GM23338 (cell line): ENCODE measurements at regions not wholly inside any gene's neighbourhood (a gene's known extent, or its start where the extent isn't known, plus 50 kb on each side); places are given as distances from the start of the nearest gene placed in this dataset.

ENCODE experiments used
- ATAC-seq: fragments of 200-7000 bp; cut with Tn5 transposase; 3 replicates; pipeline ENCODE4 v1.9.1; 2020
- DNase-seq: peaks from one replicate; pipeline ENCODE4 v3.0.0-alpha.2; 2015; ENCODE audit warnings: low spot score
- H2AFZ ChIP-seq: fragments of 200-600 bp; sonication (generic); 2 replicates; pipeline ENCODE4 v1.8.0; 2016; ENCODE audit warnings: antibody characterized with exemption, mild to moderate bottlenecking, moderate library complexity
- H3F3A ChIP-seq: fragments of 200-600 bp; sonication (generic); replicated peaks from 2 replicates; pipeline ENCODE4 v1.8.0; 2017; ENCODE audit warnings: antibody characterized with exemption, mixed run types, low read depth
- H3K27ac ChIP-seq: fragments of 200-600 bp; sonication (generic); 2 replicates; pipeline ENCODE4 v1.6.1; 2016; ENCODE audit warnings: low read depth
- H3K27me3 ChIP-seq: fragments of 200-600 bp; sonication (generic); 2 replicates; pipeline ENCODE4 v1.8.0; 2016; ENCODE audit warnings: mild to moderate bottlenecking, mixed run types, moderate library complexity; ENCODE audit not compliant: insufficient read depth
- H3K36me3 ChIP-seq: fragments of 200-600 bp; sonication (generic); 2 replicates; pipeline ENCODE4 v1.8.0; 2016; ENCODE audit warnings: mild to moderate bottlenecking; ENCODE audit not compliant: insufficient read depth
- H3K4me1 ChIP-seq: fragments of 200-600 bp; sonication (generic); 2 replicates; pipeline ENCODE4 v1.8.0; 2016; ENCODE audit warnings: mild to moderate bottlenecking, moderate library complexity; ENCODE audit not compliant: insufficient read depth
- H3K4me2 ChIP-seq: fragments of 200-600 bp; sonication (generic); 2 replicates; pipeline ENCODE4 v1.7.1; 2017; ENCODE audit warnings: mixed run types
- H3K4me3 ChIP-seq: fragments of 200-600 bp; sonication (generic); 2 replicates; pipeline ENCODE4 v1.6.1; 2016; ENCODE audit warnings: mixed run types
- H3K79me2 ChIP-seq: fragments of 200-600 bp; sonication (generic); replicated peaks from 2 replicates; pipeline ENCODE4 v1.8.0; 2017; ENCODE audit warnings: mild to moderate bottlenecking; ENCODE audit not compliant: insufficient read depth
- H3K9me2 ChIP-seq: fragments of 200-600 bp; sonication (generic); 2 replicates; pipeline ENCODE4 v1.8.0; 2017; ENCODE audit not compliant: insufficient read depth
- H4K20me1 ChIP-seq: fragments of 200-600 bp; sonication (generic); replicated peaks from 2 replicates; pipeline ENCODE4 v1.8.0; 2017; ENCODE audit warnings: mild to moderate bottlenecking; ENCODE audit not compliant: insufficient read depth
- H3K27ac Mint-ChIP-seq: 2 replicates; pipeline ENCODE4 v1.8.0; 2020; ENCODE audit warnings: inconsistent platforms, mild to moderate bottlenecking, moderate library complexity, mixed read lengths
- H3K27me3 Mint-ChIP-seq: 3 replicates; pipeline ENCODE4 v1.8.0; 2022; ENCODE audit warnings: low read depth, mild to moderate bottlenecking, moderate library complexity, mixed read lengths, inconsistent platforms; ENCODE audit not compliant: insufficient read depth, poor library complexity
- H3K36me3 Mint-ChIP-seq: 3 replicates; pipeline ENCODE4 v1.8.0; 2021; ENCODE audit warnings: low read depth, mild to moderate bottlenecking, inconsistent platforms, moderate library complexity, mixed read lengths
- H3K4me1 Mint-ChIP-seq: 3 replicates; pipeline ENCODE4 v1.8.0; 2020; ENCODE audit warnings: mild to moderate bottlenecking, inconsistent platforms, mixed read lengths
- H3K4me3 Mint-ChIP-seq: 3 replicates; pipeline ENCODE4 v1.8.0; 2021; ENCODE audit warnings: moderate library complexity, mild to moderate bottlenecking, inconsistent platforms, mixed read lengths
- H3K9me3 Mint-ChIP-seq: 3 replicates; pipeline ENCODE4 v1.8.0; 2020; ENCODE audit warnings: moderate library complexity, mild to moderate bottlenecking, inconsistent platforms, mixed read lengths
- CREB1 ChIP-seq: fragments of 250-450 bp; sonication (Bioruptor Pico); IDR thresholded peaks from 2 replicates; pipeline ENCODE4 v1.5.0; 2020; ENCODE audit warnings: low read depth, mild to moderate bottlenecking, moderate library complexity
- EZH2phosphoT487 ChIP-seq: fragments of 200-600 bp; sonication (generic); IDR thresholded peaks from one replicate; pipeline ENCODE4 v1.8.1; 2018; ENCODE audit warnings: antibody characterized with exemption; ENCODE audit not compliant: unreplicated experiment
- NANOG ChIP-seq: IDR thresholded peaks from 2 replicates; pipeline ENCODE4 v1.6.1; 2016; ENCODE audit warnings: antibody characterized with exemption, borderline replicate concordance
- POLR2AphosphoS5 ChIP-seq: IDR thresholded peaks from 2 replicates; pipeline ENCODE4 v1.6.1; 2016; ENCODE audit warnings: antibody characterized with exemption, low read depth
- STAT1 ChIP-seq: IDR thresholded peaks from one replicate; pipeline ENCODE4 v1.6.1; 2016; ENCODE audit warnings: antibody characterized with exemption; ENCODE audit not compliant: unreplicated experiment
- ZNF114 ChIP-seq: fragments of 250-450 bp; sonication (Bioruptor Pico); IDR thresholded peaks from 2 replicates; pipeline ENCODE4 v1.5.0; 2020; ENCODE audit warnings: mild to moderate bottlenecking, moderate library complexity
- ZNF331 ChIP-seq: fragments of 250-450 bp; sonication (Bioruptor Pico); IDR thresholded peaks from 2 replicates; pipeline ENCODE4 v1.5.0; 2020; ENCODE audit warnings: low read depth, mild to moderate bottlenecking, moderate library complexity
- TF ChIP-seq, protein P1 (sequence below): IDR thresholded peaks from one replicate; pipeline ENCODE4 v1.6.1; 2018; ENCODE audit warnings: antibody characterized with exemption; ENCODE audit not compliant: unreplicated experiment
- TF ChIP-seq, protein P2 (sequence below), 2 experiments: fragments of 200-600 bp in 1 of 2; sonication (generic) in 1 of 2; conservative IDR thresholded peaks; 2 replicates each; pipeline versions ENCODE4 v1.5.1 to v1.6.1; 2016 to 2017; ENCODE audit warnings: antibody characterized with exemption in 2 of 2, low read depth in 2 of 2, mild to moderate bottlenecking in 2 of 2, moderate library complexity in 1 of 2
- TF ChIP-seq, protein P3 (sequence below): IDR thresholded peaks from 2 replicates; pipeline ENCODE4 v1.6.1; 2016; ENCODE audit warnings: antibody characterized with exemption
- TF ChIP-seq, protein P4 (sequence below): fragments of 250-450 bp; sonication (Bioruptor Pico); IDR thresholded peaks from 2 replicates; pipeline ENCODE4 v1.5.0; 2020; ENCODE audit warnings: mild to moderate bottlenecking, moderate library complexity

DNA sequence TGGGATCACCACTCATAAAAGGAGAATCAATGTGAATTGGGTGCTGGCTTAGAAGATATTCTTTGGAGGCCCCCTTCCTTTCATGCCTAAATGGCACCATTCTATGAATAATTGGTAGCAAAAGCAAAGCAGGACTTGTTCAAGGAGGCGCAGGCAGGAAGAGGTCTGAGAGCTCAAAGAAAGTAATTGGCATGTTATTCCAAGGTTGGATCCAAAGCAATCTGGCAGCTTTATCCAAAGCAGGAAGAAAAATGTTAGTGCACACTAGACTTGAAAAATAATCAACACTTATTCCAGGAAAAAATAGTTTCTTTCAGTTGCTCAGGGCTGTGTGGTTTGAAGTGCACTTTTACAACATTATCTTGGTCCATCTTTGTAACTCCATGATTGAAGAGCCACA is 326.4 kb downstream of the NUAK1 start:
- Histone ChIP-seq H3K4me3 (no peak overlapping the region), H3K9me2 (peaks cover 20% of the 10 kb centered on the region; the same call in 1 of the 2 replicates), H3F3A (no peaks in the 10 kb centered on the region), H3K4me1 (no peaks in the 10 kb centered on the region), H3K4me2 (no peak overlapping the region), H3K27ac (no peak overlapping the region), H3K79me2 (no peaks in the 10 kb centered on the region), H3K27me3 (no peaks in the 10 kb centered on the region), H3K36me3 (no peaks in the 10 kb centered on the region), H2AFZ (no peak overlapping the region), H4K20me1 (no peaks in the 10 kb centered on the region)
- TF ChIP-seq, protein P1, sequence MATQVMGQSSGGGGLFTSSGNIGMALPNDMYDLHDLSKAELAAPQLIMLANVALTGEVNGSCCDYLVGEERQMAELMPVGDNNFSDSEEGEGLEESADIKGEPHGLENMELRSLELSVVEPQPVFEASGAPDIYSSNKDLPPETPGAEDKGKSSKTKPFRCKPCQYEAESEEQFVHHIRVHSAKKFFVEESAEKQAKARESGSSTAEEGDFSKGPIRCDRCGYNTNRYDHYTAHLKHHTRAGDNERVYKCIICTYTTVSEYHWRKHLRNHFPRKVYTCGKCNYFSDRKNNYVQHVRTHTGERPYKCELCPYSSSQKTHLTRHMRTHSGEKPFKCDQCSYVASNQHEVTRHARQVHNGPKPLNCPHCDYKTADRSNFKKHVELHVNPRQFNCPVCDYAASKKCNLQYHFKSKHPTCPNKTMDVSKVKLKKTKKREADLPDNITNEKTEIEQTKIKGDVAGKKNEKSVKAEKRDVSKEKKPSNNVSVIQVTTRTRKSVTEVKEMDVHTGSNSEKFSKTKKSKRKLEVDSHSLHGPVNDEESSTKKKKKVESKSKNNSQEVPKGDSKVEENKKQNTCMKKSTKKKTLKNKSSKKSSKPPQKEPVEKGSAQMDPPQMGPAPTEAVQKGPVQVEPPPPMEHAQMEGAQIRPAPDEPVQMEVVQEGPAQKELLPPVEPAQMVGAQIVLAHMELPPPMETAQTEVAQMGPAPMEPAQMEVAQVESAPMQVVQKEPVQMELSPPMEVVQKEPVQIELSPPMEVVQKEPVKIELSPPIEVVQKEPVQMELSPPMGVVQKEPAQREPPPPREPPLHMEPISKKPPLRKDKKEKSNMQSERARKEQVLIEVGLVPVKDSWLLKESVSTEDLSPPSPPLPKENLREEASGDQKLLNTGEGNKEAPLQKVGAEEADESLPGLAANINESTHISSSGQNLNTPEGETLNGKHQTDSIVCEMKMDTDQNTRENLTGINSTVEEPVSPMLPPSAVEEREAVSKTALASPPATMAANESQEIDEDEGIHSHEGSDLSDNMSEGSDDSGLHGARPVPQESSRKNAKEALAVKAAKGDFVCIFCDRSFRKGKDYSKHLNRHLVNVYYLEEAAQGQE, result no peak
- no peak for TF ChIP-seq ZNF114 (CRISPR knock-in tag)
- no peak for TF ChIP-seq NANOG
- TF ChIP-seq POLR2AphosphoS5, result no peak
- no peak for TF ChIP-seq ZNF331 (CRISPR knock-in tag)
- TF ChIP-seq EZH2phosphoT487, result no peak
- no peak for TF ChIP-seq STAT1
- TF ChIP-seq CREB1 (CRISPR knock-in tag), result no peak
- TF ChIP-seq, protein P2, sequence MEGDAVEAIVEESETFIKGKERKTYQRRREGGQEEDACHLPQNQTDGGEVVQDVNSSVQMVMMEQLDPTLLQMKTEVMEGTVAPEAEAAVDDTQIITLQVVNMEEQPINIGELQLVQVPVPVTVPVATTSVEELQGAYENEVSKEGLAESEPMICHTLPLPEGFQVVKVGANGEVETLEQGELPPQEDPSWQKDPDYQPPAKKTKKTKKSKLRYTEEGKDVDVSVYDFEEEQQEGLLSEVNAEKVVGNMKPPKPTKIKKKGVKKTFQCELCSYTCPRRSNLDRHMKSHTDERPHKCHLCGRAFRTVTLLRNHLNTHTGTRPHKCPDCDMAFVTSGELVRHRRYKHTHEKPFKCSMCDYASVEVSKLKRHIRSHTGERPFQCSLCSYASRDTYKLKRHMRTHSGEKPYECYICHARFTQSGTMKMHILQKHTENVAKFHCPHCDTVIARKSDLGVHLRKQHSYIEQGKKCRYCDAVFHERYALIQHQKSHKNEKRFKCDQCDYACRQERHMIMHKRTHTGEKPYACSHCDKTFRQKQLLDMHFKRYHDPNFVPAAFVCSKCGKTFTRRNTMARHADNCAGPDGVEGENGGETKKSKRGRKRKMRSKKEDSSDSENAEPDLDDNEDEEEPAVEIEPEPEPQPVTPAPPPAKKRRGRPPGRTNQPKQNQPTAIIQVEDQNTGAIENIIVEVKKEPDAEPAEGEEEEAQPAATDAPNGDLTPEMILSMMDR (conservative IDR thresholded peaks at IDR 0.05; ENCODE audit: low read depth in 2 of 2), result no peak
- TF ChIP-seq, protein P3, sequence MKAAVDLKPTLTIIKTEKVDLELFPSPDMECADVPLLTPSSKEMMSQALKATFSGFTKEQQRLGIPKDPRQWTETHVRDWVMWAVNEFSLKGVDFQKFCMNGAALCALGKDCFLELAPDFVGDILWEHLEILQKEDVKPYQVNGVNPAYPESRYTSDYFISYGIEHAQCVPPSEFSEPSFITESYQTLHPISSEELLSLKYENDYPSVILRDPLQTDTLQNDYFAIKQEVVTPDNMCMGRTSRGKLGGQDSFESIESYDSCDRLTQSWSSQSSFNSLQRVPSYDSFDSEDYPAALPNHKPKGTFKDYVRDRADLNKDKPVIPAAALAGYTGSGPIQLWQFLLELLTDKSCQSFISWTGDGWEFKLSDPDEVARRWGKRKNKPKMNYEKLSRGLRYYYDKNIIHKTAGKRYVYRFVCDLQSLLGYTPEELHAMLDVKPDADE, result no peak
- no peak overlapping the region for H3K27ac Mint-ChIP-seq
- H3K36me3 Mint-ChIP-seq, result no peaks in the 10 kb centered on the region
- H3K27me3 Mint-ChIP-seq, result no peaks in the 10 kb centered on the region
- no peaks in the 10 kb centered on the region for H3K9me3 Mint-ChIP-seq
- DNase-seq, result no peak
- no peak overlapping the region for H3K4me3 Mint-ChIP-seq
- no peak for ATAC-seq
- H3K4me1 Mint-ChIP-seq, result peaks cover 6% of the 10 kb centered on the region; the same call in 1 of the 3 replicates

DNA sequence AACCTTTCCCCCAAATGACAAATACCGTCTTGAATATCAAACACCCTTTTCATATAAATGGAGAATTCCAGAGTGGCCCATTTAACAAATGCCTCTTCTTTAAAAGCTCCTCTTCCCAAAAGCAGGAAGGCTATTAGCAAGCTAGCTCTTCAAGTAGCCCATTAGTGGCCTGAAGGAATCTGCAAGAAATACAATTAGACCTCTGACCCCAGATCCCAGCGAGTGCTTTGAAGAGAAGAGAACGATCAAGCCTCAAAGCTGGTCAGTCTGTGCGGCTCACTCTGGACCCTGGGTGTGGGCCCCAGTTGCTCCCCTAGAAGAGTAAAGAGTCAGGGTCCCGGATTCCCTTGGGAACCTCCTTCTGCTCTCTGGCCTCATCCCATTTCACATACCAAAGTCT is 325.6 kb downstream of the NUAK1 start:
- H3K4me3 Mint-ChIP-seq, result no peak overlapping the region
- ATAC-seq (no peak), DNase-seq (no peak)
- H3K27me3 Mint-ChIP-seq, result no peaks in the 10 kb centered on the region
- no peak overlapping the region for H3K4me3 ChIP-seq
- H3K27me3 ChIP-seq, result no peaks in the 10 kb centered on the region
- H3F3A ChIP-seq, result no peaks in the 10 kb centered on the region
- H3K4me1 ChIP-seq, result no peaks in the 10 kb centered on the region
- H4K20me1 ChIP-seq, result no peaks in the 10 kb centered on the region
- H3K36me3 Mint-ChIP-seq, result no peaks in the 10 kb centered on the region
- no peak overlapping the region for H3K27ac ChIP-seq
- H3K9me3 Mint-ChIP-seq, result no peaks in the 10 kb centered on the region
- H3K79me2 ChIP-seq, result no peaks in the 10 kb centered on the region
- H3K4me1 Mint-ChIP-seq, result peaks cover 6% of the 10 kb centered on the region; the same call in 1 of the 3 replicates
- H2AFZ ChIP-seq, result no peak overlapping the region
- H3K27ac Mint-ChIP-seq, result no peak overlapping the region
- H3K4me2 ChIP-seq, result no peak overlapping the region
- H3K36me3 ChIP-seq, result no peaks in the 10 kb centered on the region
- H3K9me2 ChIP-seq, result peaks cover 16% of the 10 kb centered on the region; the same call in 1 of the 2 replicates
- TF ChIP-seq, protein P4, sequence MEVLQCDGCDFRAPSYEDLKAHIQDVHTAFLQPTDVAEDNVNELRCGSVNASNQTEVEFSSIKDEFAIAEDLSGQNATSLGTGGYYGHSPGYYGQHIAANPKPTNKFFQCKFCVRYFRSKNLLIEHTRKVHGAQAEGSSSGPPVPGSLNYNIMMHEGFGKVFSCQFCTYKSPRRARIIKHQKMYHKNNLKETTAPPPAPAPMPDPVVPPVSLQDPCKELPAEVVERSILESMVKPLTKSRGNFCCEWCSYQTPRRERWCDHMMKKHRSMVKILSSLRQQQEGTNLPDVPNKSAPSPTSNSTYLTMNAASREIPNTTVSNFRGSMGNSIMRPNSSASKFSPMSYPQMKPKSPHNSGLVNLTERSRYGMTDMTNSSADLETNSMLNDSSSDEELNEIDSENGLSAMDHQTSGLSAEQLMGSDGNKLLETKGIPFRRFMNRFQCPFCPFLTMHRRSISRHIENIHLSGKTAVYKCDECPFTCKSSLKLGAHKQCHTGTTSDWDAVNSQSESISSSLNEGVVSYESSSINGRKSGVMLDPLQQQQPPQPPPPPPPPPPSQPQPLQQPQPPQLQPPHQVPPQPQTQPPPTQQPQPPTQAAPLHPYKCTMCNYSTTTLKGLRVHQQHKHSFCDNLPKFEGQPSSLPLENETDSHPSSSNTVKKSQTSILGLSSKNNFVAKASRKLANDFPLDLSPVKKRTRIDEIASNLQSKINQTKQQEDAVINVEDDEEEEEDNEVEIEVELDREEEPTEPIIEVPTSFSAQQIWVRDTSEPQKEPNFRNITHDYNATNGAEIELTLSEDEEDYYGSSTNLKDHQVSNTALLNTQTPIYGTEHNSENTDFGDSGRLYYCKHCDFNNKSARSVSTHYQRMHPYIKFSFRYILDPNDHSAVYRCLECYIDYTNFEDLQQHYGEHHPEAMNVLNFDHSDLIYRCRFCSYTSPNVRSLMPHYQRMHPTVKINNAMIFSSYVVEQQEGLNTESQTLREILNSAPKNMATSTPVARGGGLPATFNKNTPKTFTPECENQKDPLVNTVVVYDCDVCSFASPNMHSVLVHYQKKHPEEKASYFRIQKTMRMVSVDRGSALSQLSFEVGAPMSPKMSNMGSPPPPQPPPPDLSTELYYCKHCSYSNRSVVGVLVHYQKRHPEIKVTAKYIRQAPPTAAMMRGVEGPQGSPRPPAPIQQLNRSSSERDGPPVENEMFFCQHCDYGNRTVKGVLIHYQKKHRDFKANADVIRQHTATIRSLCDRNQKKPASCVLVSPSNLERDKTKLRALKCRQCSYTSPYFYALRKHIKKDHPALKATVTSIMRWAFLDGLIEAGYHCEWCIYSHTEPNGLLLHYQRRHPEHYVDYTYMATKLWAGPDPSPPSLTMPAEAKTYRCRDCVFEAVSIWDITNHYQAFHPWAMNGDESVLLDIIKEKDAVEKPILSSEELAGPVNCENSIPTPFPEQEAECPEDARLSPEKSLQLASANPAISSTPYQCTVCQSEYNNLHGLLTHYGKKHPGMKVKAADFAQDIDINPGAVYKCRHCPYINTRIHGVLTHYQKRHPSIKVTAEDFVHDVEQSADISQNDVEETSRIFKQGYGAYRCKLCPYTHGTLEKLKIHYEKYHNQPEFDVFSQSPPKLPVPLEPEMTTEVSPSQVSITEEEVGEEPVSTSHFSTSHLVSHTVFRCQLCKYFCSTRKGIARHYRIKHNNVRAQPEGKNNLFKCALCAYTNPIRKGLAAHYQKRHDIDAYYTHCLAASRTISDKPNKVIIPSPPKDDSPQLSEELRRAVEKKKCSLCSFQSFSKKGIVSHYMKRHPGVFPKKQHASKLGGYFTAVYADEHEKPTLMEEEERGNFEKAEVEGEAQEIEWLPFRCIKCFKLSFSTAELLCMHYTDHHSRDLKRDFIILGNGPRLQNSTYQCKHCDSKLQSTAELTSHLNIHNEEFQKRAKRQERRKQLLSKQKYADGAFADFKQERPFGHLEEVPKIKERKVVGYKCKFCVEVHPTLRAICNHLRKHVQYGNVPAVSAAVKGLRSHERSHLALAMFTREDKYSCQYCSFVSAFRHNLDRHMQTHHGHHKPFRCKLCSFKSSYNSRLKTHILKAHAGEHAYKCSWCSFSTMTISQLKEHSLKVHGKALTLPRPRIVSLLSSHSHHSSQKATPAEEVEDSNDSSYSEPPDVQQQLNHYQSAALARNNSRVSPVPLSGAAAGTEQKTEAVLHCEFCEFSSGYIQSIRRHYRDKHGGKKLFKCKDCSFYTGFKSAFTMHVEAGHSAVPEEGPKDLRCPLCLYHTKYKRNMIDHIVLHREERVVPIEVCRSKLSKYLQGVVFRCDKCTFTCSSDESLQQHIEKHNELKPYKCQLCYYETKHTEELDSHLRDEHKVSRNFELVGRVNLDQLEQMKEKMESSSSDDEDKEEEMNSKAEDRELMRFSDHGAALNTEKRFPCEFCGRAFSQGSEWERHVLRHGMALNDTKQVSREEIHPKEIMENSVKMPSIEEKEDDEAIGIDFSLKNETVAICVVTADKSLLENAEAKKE (CRISPR knock-in tag), result no peak
- TF ChIP-seq ZNF114 (CRISPR knock-in tag), result no peak
